GM23248 (cell line): ENCODE measurements at regions not wholly inside any gene's neighbourhood (a gene's known extent, or its start where the extent isn't known, plus 50 kb on each side); places are given as distances from the start of the nearest gene placed in this dataset.

Source experiments
- EZH2 ChIP-seq: fragments of 200-600 bp; sonication (generic); IDR thresholded peaks from 2 replicates; pipeline ENCODE4 v1.6.1; 2018; ENCODE audit warnings: antibody characterized with exemption, mild to moderate bottlenecking; ENCODE audit not compliant: insufficient read depth, poor library complexity, severe bottlenecking
- EZH2phosphoT487 ChIP-seq: fragments of 200-600 bp; sonication (generic); IDR thresholded peaks from 2 replicates; pipeline ENCODE4 v1.6.1; 2018; ENCODE audit warnings: antibody characterized with exemption, moderate library complexity, mild to moderate bottlenecking, low read depth; ENCODE audit not compliant: insufficient read depth

DNA sequence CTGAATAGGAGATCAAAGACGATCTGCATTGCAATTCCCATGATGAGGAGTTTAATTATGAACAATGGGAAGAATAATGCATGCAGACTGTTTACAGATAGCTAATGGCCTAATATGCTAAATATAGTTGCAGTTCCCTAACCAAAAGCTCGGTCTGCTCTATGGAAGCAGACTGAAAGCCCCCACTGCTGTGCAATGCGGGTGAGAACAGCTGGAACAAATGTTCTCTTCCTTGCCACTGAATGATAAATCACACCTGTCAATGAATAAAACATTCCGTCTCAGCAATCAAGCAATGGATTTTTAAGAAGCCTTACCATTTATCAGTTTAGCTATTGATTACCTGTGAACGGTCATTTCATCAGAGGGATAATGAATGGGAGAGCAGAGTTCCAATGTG, 704.5 kb upstream of the RAB6C start:
- TF ChIP-seq EZH2, result no peak
- TF ChIP-seq EZH2phosphoT487, result no peak
